ENCODE measurements at regions not wholly inside any gene's neighbourhood (a gene's known extent, or its start where the extent isn't known, plus 50 kb on each side); places are given as distances from the start of the nearest gene placed in this dataset.

GRCh38 chr7:118045629-118046028 lies 138.3 kb upstream of the LSM8 start:
- peaks cover 11% of the 10 kb centered on the region for H3K4me1 Mint-ChIP-seq (ENCODE audit: low read depth, unreplicated experiment)
- TF ChIP-seq CTCF (IDR thresholded peaks at IDR 0.05; ENCODE audit: partially characterized antibody, unreplicated experiment) = no peak
- no peaks in the 10 kb centered on the region for H3K9me3 Mint-ChIP-seq (ENCODE audit: unreplicated experiment)
- peaks cover 2% of the 10 kb centered on the region for H3K27me3 Mint-ChIP-seq (ENCODE audit: unreplicated experiment)
- no peak for DNase-seq
- H3K36me3 Mint-ChIP-seq (ENCODE audit: unreplicated experiment) = no peaks in the 10 kb centered on the region
- H3K4me3 Mint-ChIP-seq (ENCODE audit: unreplicated experiment) = no peak overlapping the region
- H3K27ac Mint-ChIP-seq (ENCODE audit: unreplicated experiment) = no peak overlapping the region

GRCh38 chr7:118046086-118046485 lies 137.9 kb upstream of the LSM8 start:
- TF ChIP-seq CTCF (IDR thresholded peaks at IDR 0.05; ENCODE audit: partially characterized antibody, unreplicated experiment) = no peak
- H3K36me3 Mint-ChIP-seq (ENCODE audit: unreplicated experiment) = no peaks in the 10 kb centered on the region
- no peak overlapping the region for H3K4me3 Mint-ChIP-seq (ENCODE audit: unreplicated experiment)
- H3K4me1 Mint-ChIP-seq (ENCODE audit: low read depth, unreplicated experiment) = peaks cover 10% of the 10 kb centered on the region
- H3K27me3 Mint-ChIP-seq (ENCODE audit: unreplicated experiment) = peaks cover 2% of the 10 kb centered on the region
- no peak for DNase-seq
- H3K9me3 Mint-ChIP-seq (ENCODE audit: unreplicated experiment) = no peaks in the 10 kb centered on the region
- no peak overlapping the region for H3K27ac Mint-ChIP-seq (ENCODE audit: unreplicated experiment)

- Mint-ChIP-seq H3K4me1 (ENCODE audit: low read depth, unreplicated experiment) (peaks cover 6% of the 10 kb centered on the region), H3K36me3 (ENCODE audit: unreplicated experiment) (no peaks in the 10 kb centered on the region), H3K4me3 (ENCODE audit: unreplicated experiment) (no peak overlapping the region), H3K27ac (ENCODE audit: unreplicated experiment) (no peak overlapping the region), H3K27me3 (ENCODE audit: unreplicated experiment) (peaks cover 2% of the 10 kb centered on the region), H3K9me3 (ENCODE audit: unreplicated experiment) (no peaks in the 10 kb centered on the region)
- DNase-seq = no peak
- TF ChIP-seq CTCF (IDR thresholded peaks at IDR 0.05; ENCODE audit: partially characterized antibody, unreplicated experiment) = no peak
Measured at GRCh38 chr7:118046801-118047200, 137.2 kb upstream of the LSM8 start.

- H3K4me3 Mint-ChIP-seq (ENCODE audit: unreplicated experiment) = no peak overlapping the region
- no peaks in the 10 kb centered on the region for H3K27me3 Mint-ChIP-seq (ENCODE audit: unreplicated experiment)
- DNase-seq = no peak
- TF ChIP-seq CTCF (IDR thresholded peaks at IDR 0.05; ENCODE audit: partially characterized antibody, unreplicated experiment) = no peak
- no peak overlapping the region for H3K27ac Mint-ChIP-seq (ENCODE audit: unreplicated experiment)
- H3K36me3 Mint-ChIP-seq (ENCODE audit: unreplicated experiment) = no peaks in the 10 kb centered on the region
- H3K4me1 Mint-ChIP-seq (ENCODE audit: low read depth, unreplicated experiment) = no peaks in the 10 kb centered on the region
- no peaks in the 10 kb centered on the region for H3K9me3 Mint-ChIP-seq (ENCODE audit: unreplicated experiment)
Measured at GRCh38 chr7:118052336-118052735, 131.6 kb upstream of the LSM8 start.

- Mint-ChIP-seq H3K4me1 (ENCODE audit: low read depth, unreplicated experiment) (no peaks in the 10 kb centered on the region), H3K4me3 (ENCODE audit: unreplicated experiment) (no peak overlapping the region), H3K36me3 (ENCODE audit: unreplicated experiment) (no peaks in the 10 kb centered on the region), H3K27ac (ENCODE audit: unreplicated experiment) (no peak overlapping the region), H3K9me3 (ENCODE audit: unreplicated experiment) (no peaks in the 10 kb centered on the region), H3K27me3 (ENCODE audit: unreplicated experiment) (no peaks in the 10 kb centered on the region)
- no peak for TF ChIP-seq CTCF (IDR thresholded peaks at IDR 0.05; ENCODE audit: partially characterized antibody, unreplicated experiment)
- DNase-seq = no peak
Measured at GRCh38 chr7:118053353-118053752, 130.6 kb upstream of the LSM8 start.
